Activated CD4-positive, alpha-beta memory T cell treated with anti-CD3 and anti-CD28 coated beads, Interleukin-2, amount 10 ng/mL, durations not matched to agents 7 days and 5 days (primary cell): ENCODE measurements at regions not wholly inside any gene's neighbourhood (a gene's known extent, or its start where the extent isn't known, plus 50 kb on each side); places are given as distances from the start of the nearest gene placed in this dataset.

Experiments
- CTCF ChIA-PET: fragments of 350-600 bp; sonication (Branson Sonifier 250); formaldehyde crosslinking; loops from one replicate; lab custom pipeline; 2021; ENCODE audit warnings: antibody characterized with exemption, inconsistent platforms; lab: Charles Lee
- POLR2A ChIA-PET: fragments of 350-600 bp; sonication (Branson Sonifier 250); formaldehyde crosslinking; loops from one replicate; lab custom pipeline; 2021; ENCODE audit warnings: antibody characterized with exemption; lab: Charles Lee
- DNase-seq: peaks from one replicate; pipeline ENCODE4 v3.0.0-alpha.2; 2020
- H3K27ac Mint-ChIP-seq: one replicate; pipeline ENCODE4 v1.8.0; 2021; ENCODE audit warnings: mild to moderate bottlenecking, mixed read lengths
- H3K27me3 Mint-ChIP-seq: one replicate; pipeline ENCODE4 v1.8.0; 2021; ENCODE audit warnings: mixed read lengths
- H3K36me3 Mint-ChIP-seq: one replicate; pipeline ENCODE4 v1.8.0; 2021; ENCODE audit warnings: low read depth, mixed read lengths
- H3K4me1 Mint-ChIP-seq: one replicate; pipeline ENCODE4 v1.8.0; 2021; ENCODE audit warnings: mixed read lengths
- H3K4me3 Mint-ChIP-seq: one replicate; pipeline ENCODE4 v1.8.0; 2021; ENCODE audit warnings: mild to moderate bottlenecking, mixed read lengths
- H3K9me3 Mint-ChIP-seq: one replicate; pipeline ENCODE4 v1.8.0; 2021; ENCODE audit warnings: mixed read lengths

GRCh38 chr3:118838871-118839270 lies 195.8 kb downstream of the IGSF11 start:
- no peak overlapping the region for H3K27ac Mint-ChIP-seq
- DNase-seq = no peak
- no peak overlapping the region for H3K4me3 Mint-ChIP-seq
- peaks cover 24% of the 10 kb centered on the region for H3K9me3 Mint-ChIP-seq
- H3K4me1 Mint-ChIP-seq = no peaks in the 10 kb centered on the region
- ChIA-PET POLR2A (no interaction called here), CTCF (no interaction called here)
- H3K36me3 Mint-ChIP-seq = peaks cover 3% of the 10 kb centered on the region
- peaks cover 7% of the 10 kb centered on the region for H3K27me3 Mint-ChIP-seq

DNA sequence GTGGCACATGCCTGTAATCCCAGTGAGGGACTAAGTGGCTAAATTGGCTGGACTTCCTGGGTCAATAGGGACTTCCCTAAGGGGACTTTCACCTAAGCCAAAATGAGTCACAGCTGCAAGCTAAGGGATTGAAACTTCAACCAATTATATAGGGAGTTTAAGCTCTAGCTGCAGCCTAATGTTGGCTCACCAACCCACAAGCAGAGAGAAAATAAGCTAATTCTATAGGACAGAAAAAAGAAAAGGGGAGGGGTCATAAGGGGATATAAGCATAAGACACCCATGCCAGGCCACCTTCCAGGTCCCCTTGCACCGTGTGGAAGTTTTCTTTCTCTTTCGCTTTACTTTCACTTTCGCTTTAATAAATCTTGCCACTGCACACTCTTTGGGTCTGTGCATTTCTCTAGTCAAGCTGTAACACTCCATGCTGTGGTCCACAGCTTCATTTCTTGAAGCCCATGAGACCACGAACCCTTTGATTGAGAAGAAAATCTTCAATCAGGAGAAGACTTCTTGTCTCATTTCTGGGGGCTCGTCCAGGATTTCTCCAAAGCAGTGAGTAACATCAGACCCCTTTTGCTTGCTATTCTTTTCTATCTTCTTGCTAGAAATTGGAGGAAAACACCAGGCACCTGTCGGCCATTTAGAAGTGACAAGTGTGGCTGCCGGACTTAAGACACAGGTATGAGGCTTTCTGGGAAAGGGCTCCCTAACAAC lies 192.3 kb downstream of the IGSF11 start:
- H3K27ac Mint-ChIP-seq = no peak overlapping the region
- no peak for DNase-seq
- POLR2A ChIA-PET = no interaction called here
- peaks cover 28% of the 10 kb centered on the region for H3K9me3 Mint-ChIP-seq
- no peaks in the 10 kb centered on the region for H3K27me3 Mint-ChIP-seq
- no peaks in the 10 kb centered on the region for H3K4me1 Mint-ChIP-seq
- H3K36me3 Mint-ChIP-seq = peaks cover 3% of the 10 kb centered on the region
- CTCF ChIA-PET = no interaction called here
- no peak overlapping the region for H3K4me3 Mint-ChIP-seq

GRCh38 chr3:118846176-118846575 lies 188.5 kb downstream of the IGSF11 start:
- POLR2A ChIA-PET = no interaction called here
- H3K9me3 Mint-ChIP-seq = peaks cover 23% of the 10 kb centered on the region
- no peak overlapping the region for H3K4me3 Mint-ChIP-seq
- no peaks in the 10 kb centered on the region for H3K27me3 Mint-ChIP-seq
- CTCF ChIA-PET = no interaction called here
- no peak overlapping the region for H3K27ac Mint-ChIP-seq
- no peaks in the 10 kb centered on the region for H3K4me1 Mint-ChIP-seq
- no peak for DNase-seq
- no peaks in the 10 kb centered on the region for H3K36me3 Mint-ChIP-seq
